ENCODE measurements at regions not wholly inside any gene's neighbourhood (a gene's known extent, or its start where the extent isn't known, plus 50 kb on each side); places are given as distances from the start of the nearest gene placed in this dataset.

- DNase-seq: no peak
Observed at GRCh38 chr10:112087953-112088456, 95.6 kb downstream of the GPAM start.

DNA sequence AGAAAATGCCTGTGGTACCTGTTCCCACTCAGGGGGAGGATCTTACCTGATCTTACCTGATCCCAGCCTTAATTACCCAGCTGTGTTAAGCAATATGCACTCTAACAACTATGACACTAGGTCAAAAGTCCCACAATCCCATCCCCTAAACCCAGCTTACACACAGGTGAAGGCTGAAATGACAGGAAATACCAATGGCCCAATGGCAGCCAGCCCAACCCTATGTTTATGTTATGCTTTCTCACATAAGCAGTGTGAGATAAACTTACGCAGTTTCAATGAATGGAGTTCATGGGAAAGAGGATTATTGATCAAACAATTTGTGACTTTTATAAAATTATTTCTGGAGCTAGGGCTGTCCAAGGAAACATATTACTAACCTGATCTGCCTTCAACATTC is 91.9 kb downstream of the GPAM start:
- no peak for DNase-seq

DNA sequence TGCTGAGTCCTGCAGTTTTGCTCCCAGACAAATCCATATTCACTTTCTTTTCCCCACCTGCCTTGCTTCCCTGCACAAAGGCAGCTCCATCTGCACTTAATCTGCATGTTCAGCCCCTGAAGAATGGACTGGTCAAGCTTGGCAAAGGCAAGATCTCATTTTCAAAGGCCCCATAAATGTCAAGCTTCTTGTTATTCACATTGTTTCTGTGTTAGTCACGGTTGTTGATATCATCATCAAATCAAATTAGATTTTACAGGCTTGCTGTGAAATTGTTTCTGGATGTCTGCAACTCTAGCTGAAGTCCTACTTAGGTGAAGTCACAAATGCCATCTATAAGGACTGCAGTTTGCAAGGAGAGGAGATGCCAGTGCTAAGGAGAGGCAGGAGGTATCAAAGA is 91.0 kb downstream of the GPAM start:
- DNase-seq: peak; percentile 3

- no peak for DNase-seq
Observed at GRCh38 chr10:112094984-112095383, 88.6 kb downstream of the GPAM start.

- DNase-seq: no peak
Observed at GRCh38 chr10:112095731-112096130, 87.8 kb downstream of the GPAM start.

GRCh38 chr10:112098682-112099081 is 84.9 kb downstream of the GPAM start:
- no peak for DNase-seq
